ENCODE measurements at regions not wholly inside any gene's neighbourhood (a gene's known extent, or its start where the extent isn't known, plus 50 kb on each side); places are given as distances from the start of the nearest gene placed in this dataset.

- ATAC-seq (ENCODE audit: poor library complexity): no peak
- Mint-ChIP-seq H3K9me3 (no peaks in the 10 kb centered on the region), H3K4me1 (ENCODE audit: low read depth) (no peaks in the 10 kb centered on the region), H3K27ac (no peak overlapping the region), H3K36me3 (ENCODE audit: low read depth) (no peaks in the 10 kb centered on the region), H3K4me3 (no peak overlapping the region), H3K27me3 (peaks cover 4% of the 10 kb centered on the region)
- no peaks in the 10 kb centered on the region for H3K4me1 ChIP-seq (ENCODE audit: insufficient read depth, low read length)
- ChIA-PET CTCF (no interaction called here), POLR2A (no interaction called here)
- no peak overlapping the region for H3K4me3 ChIP-seq (ENCODE audit: low read length)
- intact Hi-C loops (cut with DNase I, micrococcal nuclease): no loop called here
- no peaks in the 10 kb centered on the region for H3K27me3 ChIP-seq (ENCODE audit: control insufficient read depth in 1 of 2, insufficient read depth in 2 of 2, low read length in 2 of 2)
- no peak overlapping the region for H3K27ac ChIP-seq (ENCODE audit: low read depth in 1 of 2, low read length in 2 of 2)
- DNase-seq: no peak
- peaks cover 0 to 37% of the 10 kb centered on the region in 2 experiments for H3K9me3 ChIP-seq (ENCODE audit: control insufficient read depth in 1 of 2, insufficient read depth in 1 of 2, low read length in 2 of 2)
- no peaks in the 10 kb centered on the region for H3K36me3 ChIP-seq (ENCODE audit: insufficient read depth, low read length)
- no peak for TF ChIP-seq CTCF (IDR thresholded peaks at IDR 0.05)
These were observed 77.6 kb upstream of the SHH start for GRCh38 chr7:155889636-155890511.

- Mint-ChIP-seq H3K27me3 (peaks cover 4% of the 10 kb centered on the region), H3K4me1 (ENCODE audit: low read depth) (no peaks in the 10 kb centered on the region), H3K9me3 (no peaks in the 10 kb centered on the region), H3K4me3 (no peak overlapping the region), H3K36me3 (ENCODE audit: low read depth) (no peaks in the 10 kb centered on the region), H3K27ac (no peak overlapping the region)
- POLR2A ChIA-PET: no interaction called here
- intact Hi-C loops (cut with DNase I, micrococcal nuclease): no loop called here
- TF ChIP-seq CTCF (IDR thresholded peaks at IDR 0.05): no peak
- CTCF ChIA-PET: interaction anchor here (0.6 kb wide), 1 partner anchor 60 kb away, joined by 3 read pairs; no protein-coding TSS in a partner anchor
- ATAC-seq (ENCODE audit: poor library complexity) (no peak), DNase-seq (peak in 1 of 14 experiments; percentile 26)
- no peak overlapping the region for H3K4me3 ChIP-seq (ENCODE audit: low read length)
- H3K4me1 ChIP-seq (ENCODE audit: insufficient read depth, low read length): no peaks in the 10 kb centered on the region
- H3K27me3 ChIP-seq (ENCODE audit: control insufficient read depth in 1 of 2, insufficient read depth in 2 of 2, low read length in 2 of 2): no peaks in the 10 kb centered on the region
- H3K27ac ChIP-seq (ENCODE audit: low read depth in 1 of 2, low read length in 2 of 2): no peak overlapping the region
- H3K36me3 ChIP-seq (ENCODE audit: insufficient read depth, low read length): no peaks in the 10 kb centered on the region
- peaks cover 0 to 23% of the 10 kb centered on the region in 2 experiments for H3K9me3 ChIP-seq (ENCODE audit: control insufficient read depth in 1 of 2, insufficient read depth in 1 of 2, low read length in 2 of 2)
These were observed 74.9 kb upstream of the SHH start for GRCh38 chr7:155887174-155887525.

- Mint-ChIP-seq H3K27me3 (peaks cover 4% of the 10 kb centered on the region), H3K36me3 (ENCODE audit: low read depth) (no peaks in the 10 kb centered on the region), H3K4me3 (no peak overlapping the region), H3K27ac (no peak overlapping the region), H3K9me3 (no peaks in the 10 kb centered on the region), H3K4me1 (ENCODE audit: low read depth) (no peaks in the 10 kb centered on the region)
- no peaks in the 10 kb centered on the region for H3K4me1 ChIP-seq (ENCODE audit: insufficient read depth, low read length)
- intact Hi-C loops (cut with DNase I, micrococcal nuclease): no loop called here
- POLR2A ChIA-PET: no interaction called here
- no peak overlapping the region for H3K27ac ChIP-seq (ENCODE audit: low read depth in 1 of 2, low read length in 2 of 2)
- H3K4me3 ChIP-seq (ENCODE audit: low read length): no peak overlapping the region
- no peak for TF ChIP-seq CTCF (IDR thresholded peaks at IDR 0.05)
- H3K27me3 ChIP-seq (ENCODE audit: control insufficient read depth in 1 of 2, insufficient read depth in 2 of 2, low read length in 2 of 2): no peaks in the 10 kb centered on the region
- ATAC-seq (ENCODE audit: poor library complexity): no peak
- CTCF ChIA-PET: no interaction called here
- no peaks in the 10 kb centered on the region for H3K36me3 ChIP-seq (ENCODE audit: insufficient read depth, low read length)
- H3K9me3 ChIP-seq (ENCODE audit: control insufficient read depth in 1 of 2, insufficient read depth in 1 of 2, low read length in 2 of 2): peaks cover 0 to 21% of the 10 kb centered on the region in 2 experiments
- peak in 1 of 14 experiments; percentile 28 for DNase-seq
These were observed 74.3 kb upstream of the SHH start for GRCh38 chr7:155886391-155887173.

All from CD4-positive, alpha-beta T cell (primary cell).